ENCODE measurements at regions not wholly inside any gene's neighbourhood (a gene's known extent, or its start where the extent isn't known, plus 50 kb on each side); places are given as distances from the start of the nearest gene placed in this dataset.

- DNase-seq (ENCODE audit: low read depth), result no peak
Measured at GRCh38 chr5:155418960-155419579, 405.5 kb downstream of the KIF4B start.

GRCh38 chr5:155430192-155430591 lies 416.6 kb downstream of the KIF4B start:
- no peak for DNase-seq (ENCODE audit: low read depth)

- no peak for DNase-seq (ENCODE audit: low read depth)
Measured at GRCh38 chr5:155434267-155434666, 420.7 kb downstream of the KIF4B start.

- DNase-seq (ENCODE audit: low read depth), result no peak
Measured at GRCh38 chr5:155434681-155435080, 421.1 kb downstream of the KIF4B start.

GRCh38 chr5:155441849-155442248 lies 428.3 kb downstream of the KIF4B start:
- no peak for DNase-seq (ENCODE audit: low read depth)

- no peak for DNase-seq (ENCODE audit: low read depth)
Measured at GRCh38 chr5:155451106-155451505, 437.6 kb downstream of the KIF4B start.

- DNase-seq (ENCODE audit: low read depth), result no peak
Measured at GRCh38 chr5:155455791-155456514, 442.4 kb downstream of the KIF4B start.

GRCh38 chr5:155459889-155460500 lies 446.4 kb downstream of the KIF4B start:
- DNase-seq (ENCODE audit: low read depth), result no peak

GRCh38 chr5:155460501-155460931 lies 447.0 kb downstream of the KIF4B start:
- no peak for DNase-seq (ENCODE audit: low read depth)

- no peak for DNase-seq (ENCODE audit: low read depth)
Measured at GRCh38 chr5:155461304-155461703, 447.7 kb downstream of the KIF4B start.

GRCh38 chr5:155466851-155467250 lies 453.3 kb downstream of the KIF4B start:
- no peak for DNase-seq (ENCODE audit: low read depth)

- no peak for DNase-seq (ENCODE audit: low read depth)
Measured at GRCh38 chr5:155471027-155471426, 457.5 kb downstream of the KIF4B start.

GRCh38 chr5:155472780-155473179 lies 459.2 kb downstream of the KIF4B start:
- no peak for DNase-seq (ENCODE audit: low read depth)

GRCh38 chr5:155475318-155475717 lies 461.8 kb downstream of the KIF4B start:
- DNase-seq (ENCODE audit: low read depth), result no peak

- no peak for DNase-seq (ENCODE audit: low read depth)
Measured at GRCh38 chr5:155480731-155481131, 467.2 kb downstream of the KIF4B start.

GRCh38 chr5:155481182-155481581 lies 467.6 kb downstream of the KIF4B start:
- no peak for DNase-seq (ENCODE audit: low read depth)

- DNase-seq (ENCODE audit: low read depth), result no peak
Measured at GRCh38 chr5:155482428-155482827, 468.9 kb downstream of the KIF4B start.

- no peak for DNase-seq (ENCODE audit: low read depth)
Measured at GRCh38 chr5:155485386-155485785, 471.8 kb downstream of the KIF4B start.

GRCh38 chr5:155489949-155490348 lies 476.4 kb downstream of the KIF4B start:
- DNase-seq (ENCODE audit: low read depth), result no peak

GRCh38 chr5:155492191-155492590 lies 478.6 kb downstream of the KIF4B start:
- no peak for DNase-seq (ENCODE audit: low read depth)

GRCh38 chr5:155504606-155505005 lies 491.1 kb downstream of the KIF4B start:
- no peak for DNase-seq (ENCODE audit: low read depth)

GRCh38 chr5:155507363-155507762 lies 493.8 kb downstream of the KIF4B start:
- no peak for DNase-seq (ENCODE audit: low read depth)

- no peak for DNase-seq (ENCODE audit: low read depth)
Measured at GRCh38 chr5:155508673-155509072, 495.1 kb downstream of the KIF4B start.
